ENCODE measurements at regions not wholly inside any gene's neighbourhood (a gene's known extent, or its start where the extent isn't known, plus 50 kb on each side); places are given as distances from the start of the nearest gene placed in this dataset.

DNA sequence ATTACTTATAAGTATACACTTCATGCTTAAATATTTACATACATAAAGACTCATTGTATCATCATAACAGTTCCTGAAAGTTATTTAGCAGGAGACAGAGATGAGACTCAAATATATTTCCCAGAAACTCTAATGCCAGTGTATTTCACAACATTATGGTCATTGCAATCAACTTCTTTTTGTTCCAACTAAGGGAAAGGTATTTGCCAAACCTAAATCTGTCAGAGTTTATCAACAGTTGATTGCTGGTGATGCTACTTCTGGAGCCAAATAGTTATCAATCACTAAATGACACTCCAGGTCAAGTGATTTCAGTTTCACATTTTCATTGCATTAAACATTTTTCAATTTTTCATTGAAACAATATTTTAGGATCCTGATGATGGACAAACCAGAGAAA, 72.1 kb upstream of the AVPR1A start:
- intact Hi-C loops (cut with micrococcal nuclease; ENCODE audit: unreplicated experiment): no loop called here
- no peaks in the 10 kb centered on the region for H4K20me1 ChIP-seq (ENCODE audit: control insufficient read depth, insufficient read depth)
- DNase-seq (ENCODE audit: low read depth, low spot score) (no peak), ATAC-seq (no peak), FAIRE-seq (no peak)
- ChIA-PET SMC1A (ENCODE audit: uncharacterized antibody, unreplicated experiment) (no interaction called here), CTCF (no interaction called here), POLR2A (no interaction called here), RAD21 (ENCODE audit: unreplicated experiment) (no interaction called here)
- no peaks in the 10 kb centered on the region for H3K4me1 ChIP-seq (ENCODE audit: control insufficient read depth, insufficient read depth, low read length)
- no peak overlapping the region for H3K4me3 ChIP-seq
- no TSS peak for BruUV-seq (replicated peaks)
- no peaks in the 10 kb centered on the region for H3K79me2 ChIP-seq (ENCODE audit: control insufficient read depth, insufficient read depth, low read length)
- TF ChIP-seq CREM (IDR thresholded peaks at IDR 0.05; ENCODE audit: low read depth) (no peak), SUZ12 (IDR thresholded peaks at IDR 0.05; ENCODE audit: unreplicated experiment) (no peak), CBX3 (IDR thresholded peaks at IDR 0.05; ENCODE audit: borderline replicate concordance, low read depth) (no peak), HDAC2 (IDR thresholded peaks at IDR 0.05) (no peak), NBN (IDR thresholded peaks at IDR 0.05) (no peak), CBFB (IDR thresholded peaks at IDR 0.05; ENCODE audit: low read depth) (no peak), RELA (IDR thresholded peaks at IDR 0.05; ENCODE audit: borderline replicate concordance, partially characterized antibody) (no peak), NFYB (IDR thresholded peaks at IDR 0.05; ENCODE audit: insufficient read depth, low read depth, low read length) (no peak), EGR1 (IDR thresholded peaks at IDR 0.05; ENCODE audit: borderline replicate concordance in 1 of 2, low read depth in 2 of 2, low read length in 2 of 2) (no peak), JUNB (IDR thresholded peaks at IDR 0.05) (no peak), MYB (IDR thresholded peaks at IDR 0.05; ENCODE audit: borderline replicate concordance, low read depth, low read length) (no peak), RFX5 (IDR thresholded peaks at IDR 0.05; ENCODE audit: low read depth, low read length) (no peak), ZZZ3 (IDR thresholded peaks at IDR 0.05; ENCODE audit: control insufficient read depth, insufficient read length, low read depth) (no peak), ZBED1 (IDR thresholded peaks at IDR 0.05; ENCODE audit: borderline replicate concordance) (no peak)
- TF ChIP-seq, protein P1, sequence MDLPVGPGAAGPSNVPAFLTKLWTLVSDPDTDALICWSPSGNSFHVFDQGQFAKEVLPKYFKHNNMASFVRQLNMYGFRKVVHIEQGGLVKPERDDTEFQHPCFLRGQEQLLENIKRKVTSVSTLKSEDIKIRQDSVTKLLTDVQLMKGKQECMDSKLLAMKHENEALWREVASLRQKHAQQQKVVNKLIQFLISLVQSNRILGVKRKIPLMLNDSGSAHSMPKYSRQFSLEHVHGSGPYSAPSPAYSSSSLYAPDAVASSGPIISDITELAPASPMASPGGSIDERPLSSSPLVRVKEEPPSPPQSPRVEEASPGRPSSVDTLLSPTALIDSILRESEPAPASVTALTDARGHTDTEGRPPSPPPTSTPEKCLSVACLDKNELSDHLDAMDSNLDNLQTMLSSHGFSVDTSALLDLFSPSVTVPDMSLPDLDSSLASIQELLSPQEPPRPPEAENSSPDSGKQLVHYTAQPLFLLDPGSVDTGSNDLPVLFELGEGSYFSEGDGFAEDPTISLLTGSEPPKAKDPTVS (IDR thresholded peaks at IDR 0.05; ENCODE audit: low read depth, low read length): no peak
- TF ChIP-seq, protein P2, sequence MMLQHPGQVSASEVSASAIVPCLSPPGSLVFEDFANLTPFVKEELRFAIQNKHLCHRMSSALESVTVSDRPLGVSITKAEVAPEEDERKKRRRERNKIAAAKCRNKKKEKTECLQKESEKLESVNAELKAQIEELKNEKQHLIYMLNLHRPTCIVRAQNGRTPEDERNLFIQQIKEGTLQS (IDR thresholded peaks at IDR 0.05; ENCODE audit: borderline replicate concordance, extremely low read depth, low read depth, low read length): no peak
- TF ChIP-seq, protein P3, sequence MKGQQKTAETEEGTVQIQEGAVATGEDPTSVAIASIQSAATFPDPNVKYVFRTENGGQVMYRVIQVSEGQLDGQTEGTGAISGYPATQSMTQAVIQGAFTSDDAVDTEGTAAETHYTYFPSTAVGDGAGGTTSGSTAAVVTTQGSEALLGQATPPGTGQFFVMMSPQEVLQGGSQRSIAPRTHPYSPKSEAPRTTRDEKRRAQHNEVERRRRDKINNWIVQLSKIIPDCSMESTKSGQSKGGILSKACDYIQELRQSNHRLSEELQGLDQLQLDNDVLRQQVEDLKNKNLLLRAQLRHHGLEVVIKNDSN (IDR thresholded peaks at IDR 0.05; ENCODE audit: borderline replicate concordance, extremely low read length, insufficient read depth, low read depth, low read length): no peak
- TF ChIP-seq, protein P4, sequence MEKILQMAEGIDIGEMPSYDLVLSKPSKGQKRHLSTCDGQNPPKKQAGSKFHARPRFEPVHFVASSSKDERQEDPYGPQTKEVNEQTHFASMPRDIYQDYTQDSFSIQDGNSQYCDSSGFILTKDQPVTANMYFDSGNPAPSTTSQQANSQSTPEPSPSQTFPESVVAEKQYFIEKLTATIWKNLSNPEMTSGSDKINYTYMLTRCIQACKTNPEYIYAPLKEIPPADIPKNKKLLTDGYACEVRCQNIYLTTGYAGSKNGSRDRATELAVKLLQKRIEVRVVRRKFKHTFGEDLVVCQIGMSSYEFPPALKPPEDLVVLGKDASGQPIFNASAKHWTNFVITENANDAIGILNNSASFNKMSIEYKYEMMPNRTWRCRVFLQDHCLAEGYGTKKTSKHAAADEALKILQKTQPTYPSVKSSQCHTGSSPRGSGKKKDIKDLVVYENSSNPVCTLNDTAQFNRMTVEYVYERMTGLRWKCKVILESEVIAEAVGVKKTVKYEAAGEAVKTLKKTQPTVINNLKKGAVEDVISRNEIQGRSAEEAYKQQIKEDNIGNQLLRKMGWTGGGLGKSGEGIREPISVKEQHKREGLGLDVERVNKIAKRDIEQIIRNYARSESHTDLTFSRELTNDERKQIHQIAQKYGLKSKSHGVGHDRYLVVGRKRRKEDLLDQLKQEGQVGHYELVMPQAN (conservative IDR thresholded peaks at IDR 0.05): no peak
- TF ChIP-seq, protein P5, sequence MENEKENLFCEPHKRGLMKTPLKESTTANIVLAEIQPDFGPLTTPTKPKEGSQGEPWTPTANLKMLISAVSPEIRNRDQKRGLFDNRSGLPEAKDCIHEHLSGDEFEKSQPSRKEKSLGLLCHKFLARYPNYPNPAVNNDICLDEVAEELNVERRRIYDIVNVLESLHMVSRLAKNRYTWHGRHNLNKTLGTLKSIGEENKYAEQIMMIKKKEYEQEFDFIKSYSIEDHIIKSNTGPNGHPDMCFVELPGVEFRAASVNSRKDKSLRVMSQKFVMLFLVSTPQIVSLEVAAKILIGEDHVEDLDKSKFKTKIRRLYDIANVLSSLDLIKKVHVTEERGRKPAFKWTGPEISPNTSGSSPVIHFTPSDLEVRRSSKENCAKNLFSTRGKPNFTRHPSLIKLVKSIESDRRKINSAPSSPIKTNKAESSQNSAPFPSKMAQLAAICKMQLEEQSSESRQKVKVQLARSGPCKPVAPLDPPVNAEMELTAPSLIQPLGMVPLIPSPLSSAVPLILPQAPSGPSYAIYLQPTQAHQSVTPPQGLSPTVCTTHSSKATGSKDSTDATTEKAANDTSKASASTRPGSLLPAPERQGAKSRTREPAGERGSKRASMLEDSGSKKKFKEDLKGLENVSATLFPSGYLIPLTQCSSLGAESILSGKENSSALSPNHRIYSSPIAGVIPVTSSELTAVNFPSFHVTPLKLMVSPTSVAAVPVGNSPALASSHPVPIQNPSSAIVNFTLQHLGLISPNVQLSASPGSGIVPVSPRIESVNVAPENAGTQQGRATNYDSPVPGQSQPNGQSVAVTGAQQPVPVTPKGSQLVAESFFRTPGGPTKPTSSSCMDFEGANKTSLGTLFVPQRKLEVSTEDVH (IDR thresholded peaks at IDR 0.05; ENCODE audit: low read depth, partially characterized antibody): no peak
- H3K27ac ChIP-seq (ENCODE audit: control insufficient read depth, insufficient read depth): no peak overlapping the region
- H3K36me3 ChIP-seq (ENCODE audit: control insufficient read depth in 2 of 2, insufficient read depth in 2 of 2, low read length in 1 of 2): no peaks in the 10 kb centered on the region
- H3K27me3 ChIP-seq (replicated peaks in 1 of 2; ENCODE audit: control insufficient read depth in 2 of 2, insufficient read depth in 2 of 2, low read length in 1 of 2): no peaks in the 10 kb centered on the region
- no peak overlapping the region for H2AFZ ChIP-seq (ENCODE audit: control insufficient read depth, low read depth, low read length)
- H3K9me3 ChIP-seq (replicated peaks; ENCODE audit: control insufficient read depth, insufficient read depth, low read length): no peaks in the 10 kb centered on the region
- H3K4me2 ChIP-seq (ENCODE audit: control insufficient read depth, insufficient read depth): no peak overlapping the region
- H3K9ac ChIP-seq (ENCODE audit: control insufficient read depth, insufficient read depth, low read length): no peak overlapping the region
- in situ Hi-C loops (cut with MboI): no loop called here

All from GM12878 (cell line).